GM21529 (cell line): ENCODE measurements at regions not wholly inside any gene's neighbourhood (a gene's known extent, or its start where the extent isn't known, plus 50 kb on each side); places are given as distances from the start of the nearest gene placed in this dataset.
"Not testable (repeated sequence)": the region's sequence is repeated elsewhere in the genome, so short reads cannot be mapped to it uniquely, and the experiment has no call there.

Experiments used
- ATAC-seq: cut with Tn5 transposase; IDR thresholded peaks from one replicate; pipeline ENCODE4 v1.9.1; 2021; ENCODE audit not compliant: unreplicated experiment

GRCh38 chr20:25852968-25853717 is 156.5 kb upstream of the ZNF337 start:
- peak; percentile 26 for ATAC-seq

- ATAC-seq: not testable (repeated sequence)
Measured at GRCh38 chr20:25850133-25850532, 153.5 kb upstream of the ZNF337 start.

- ATAC-seq: no peak
Measured at GRCh38 chr20:25848222-25848621, 151.6 kb upstream of the ZNF337 start.

GRCh38 chr20:25844640-25845039 is 148.0 kb upstream of the ZNF337 start:
- not testable (repeated sequence) for ATAC-seq

- ATAC-seq: not testable (repeated sequence)
Measured at GRCh38 chr20:25813511-25813910, 116.9 kb upstream of the ZNF337 start.

GRCh38 chr20:25798174-25798993 is 101.7 kb upstream of the ZNF337 start:
- not testable (repeated sequence) for ATAC-seq

- ATAC-seq: not testable (repeated sequence)
Measured at GRCh38 chr20:25797062-25797461, 100.4 kb upstream of the ZNF337 start.

- ATAC-seq: not testable (repeated sequence)
Measured at GRCh38 chr20:25777241-25777640, 80.6 kb upstream of the ZNF337 start.

GRCh38 chr20:25774711-25775110 is 78.1 kb upstream of the ZNF337 start:
- not testable (repeated sequence) for ATAC-seq

- not testable (repeated sequence) for ATAC-seq
Measured at GRCh38 chr20:25774203-25774602, 77.5 kb upstream of the ZNF337 start.

- not testable (repeated sequence) for ATAC-seq
Measured at GRCh38 chr20:25772437-25772836, 75.8 kb upstream of the ZNF337 start.

- not testable (repeated sequence) for ATAC-seq
Measured at GRCh38 chr20:25771818-25772217, 75.2 kb upstream of the ZNF337 start.

- ATAC-seq: no peak
Measured at GRCh38 chr20:25761596-25761995, 64.9 kb upstream of the ZNF337 start.

GRCh38 chr20:25761046-25761445 is 64.4 kb upstream of the ZNF337 start:
- not testable (repeated sequence) for ATAC-seq

GRCh38 chr20:25750765-25751696 is 54.4 kb upstream of the ZNF337 start:
- peak; percentile 80 for ATAC-seq

- ATAC-seq: no peak
Measured at GRCh38 chr20:25750220-25750764, 53.6 kb upstream of the ZNF337 start.

- ATAC-seq: no peak
Measured at GRCh38 chr20:25749649-25750048, 53.0 kb upstream of the ZNF337 start.
